ENCODE measurements at regions not wholly inside any gene's neighbourhood (a gene's known extent, or its start where the extent isn't known, plus 50 kb on each side); places are given as distances from the start of the nearest gene placed in this dataset.
"Not testable (repeated sequence)": the region's sequence is repeated elsewhere in the genome, so short reads cannot be mapped to it uniquely, and the experiment has no call there.

GRCh38 chr14:106062502-106063272, 536.3 kb downstream of the TMEM121 start:
- no peak overlapping the region for H3K4me3 ChIP-seq (ENCODE audit: low read length in 2 of 2)
- no peak for DNase-seq
- peaks cover 1% of the 10 kb centered on the region for H3K9me3 ChIP-seq (ENCODE audit: control insufficient read depth, low read length)
- no peaks in the 10 kb centered on the region for H3K27me3 ChIP-seq (ENCODE audit: control insufficient read depth in 1 of 2, insufficient read depth in 2 of 2, low read length in 1 of 2)
- H3K36me3 ChIP-seq (ENCODE audit: control insufficient read depth in 1 of 2, insufficient read depth in 2 of 2, low read length in 1 of 2) = no peaks in the 10 kb centered on the region
- 60 to 66% methylated on average over 4 of the region's 4 CpGs for WGBS, 2 donors
- H3K27ac ChIP-seq (ENCODE audit: low read depth in 1 of 2, low read length in 2 of 2) = no peak overlapping the region
- intact Hi-C loops (cut with DNase I) = no loop called here
- H3K4me1 ChIP-seq (ENCODE audit: control insufficient read depth in 1 of 2, insufficient read depth in 2 of 2, low read length in 2 of 2) = no peaks in the 10 kb centered on the region
- no peak for ATAC-seq (ENCODE audit: low FRiP score)

DNA sequence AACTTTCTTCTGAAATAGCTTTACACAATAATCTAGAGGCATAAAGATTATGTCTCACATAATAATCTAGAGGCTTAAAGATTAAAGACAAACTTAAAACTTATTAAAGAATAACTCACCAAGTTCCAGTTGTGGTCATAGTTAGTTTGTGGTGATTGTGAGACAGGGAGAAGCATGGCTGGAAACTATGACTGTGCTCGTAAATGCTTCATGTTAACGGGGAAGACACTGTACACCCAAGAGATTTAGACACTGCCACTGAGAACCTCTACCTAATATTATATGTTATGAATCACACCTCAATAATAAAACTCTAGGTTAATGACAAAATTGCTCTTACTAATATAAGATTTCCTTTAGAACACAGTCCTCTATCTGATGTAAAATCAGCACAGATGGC, 541.6 kb downstream of the TMEM121 start:
- DNase-seq (no peak), ATAC-seq (ENCODE audit: low FRiP score) (no peak)
- Histone ChIP-seq H3K36me3 (ENCODE audit: control insufficient read depth in 1 of 2, insufficient read depth in 2 of 2, low read length in 1 of 2) (no peaks in the 10 kb centered on the region), H3K27me3 (ENCODE audit: control insufficient read depth in 1 of 2, insufficient read depth in 2 of 2, low read length in 1 of 2) (peaks cover 0 to 2% of the 10 kb centered on the region in 2 donors), H3K4me3 (ENCODE audit: low read length in 2 of 2) (no peak overlapping the region), H3K4me1 (ENCODE audit: control insufficient read depth in 1 of 2, insufficient read depth in 2 of 2, low read length in 2 of 2) (no peaks in the 10 kb centered on the region), H3K9me3 (ENCODE audit: control insufficient read depth, low read length) (peaks cover 1% of the 10 kb centered on the region), H3K27ac (ENCODE audit: low read depth in 1 of 2, low read length in 2 of 2) (no peak overlapping the region)
- intact Hi-C loops (cut with DNase I) = no loop called here
- 49 to 83% methylated on average over 2 of the region's 2 CpGs for whole genome bisulfite sequencing, 2 donors

GRCh38 chr14:106069804-106070625, 543.6 kb downstream of the TMEM121 start:
- H3K4me3 ChIP-seq (ENCODE audit: low read length in 2 of 2) = no peak overlapping the region
- H3K36me3 ChIP-seq (ENCODE audit: control insufficient read depth in 1 of 2, insufficient read depth in 2 of 2, low read length in 1 of 2) = no peaks in the 10 kb centered on the region
- H3K27ac ChIP-seq (ENCODE audit: low read depth in 1 of 2, low read length in 2 of 2) = no peak overlapping the region
- H3K27me3 ChIP-seq (ENCODE audit: control insufficient read depth in 1 of 2, insufficient read depth in 2 of 2, low read length in 1 of 2) = peaks cover 0 to 2% of the 10 kb centered on the region in 2 donors
- ATAC-seq (ENCODE audit: low FRiP score) (no peak), DNase-seq (no peak)
- no peaks in the 10 kb centered on the region for H3K9me3 ChIP-seq (ENCODE audit: control insufficient read depth, low read length)
- intact Hi-C loops (cut with DNase I) = no loop called here
- no peaks in the 10 kb centered on the region for H3K4me1 ChIP-seq (ENCODE audit: control insufficient read depth in 1 of 2, insufficient read depth in 2 of 2, low read length in 2 of 2)
- 51 to 53% methylated on average over 3 of the region's 3 CpGs for WGBS, 2 donors

- Histone ChIP-seq H3K9me3 (ENCODE audit: control insufficient read depth, low read length) (no peaks in the 10 kb centered on the region), H3K36me3 (ENCODE audit: control insufficient read depth in 1 of 2, insufficient read depth in 2 of 2, low read length in 1 of 2) (no peaks in the 10 kb centered on the region), H3K4me1 (ENCODE audit: control insufficient read depth in 1 of 2, insufficient read depth in 2 of 2, low read length in 2 of 2) (no peaks in the 10 kb centered on the region), H3K27ac (ENCODE audit: low read depth in 1 of 2, low read length in 2 of 2) (no peak overlapping the region), H3K27me3 (ENCODE audit: control insufficient read depth in 1 of 2, insufficient read depth in 2 of 2, low read length in 1 of 2) (no peaks in the 10 kb centered on the region), H3K4me3 (ENCODE audit: low read length in 2 of 2) (no peak overlapping the region)
- DNase-seq = no peak
- WGBS, 2 donors = 62% methylated on average over 4 of the region's 4 CpGs; no CpG with 5 or more reads in 1 of the 2 donors
- no peak for ATAC-seq (ENCODE audit: low FRiP score)
- intact Hi-C loops (cut with DNase I) = no loop called here
Observed at GRCh38 chr14:106080922-106081321, 554.5 kb downstream of the TMEM121 start.

DNA sequence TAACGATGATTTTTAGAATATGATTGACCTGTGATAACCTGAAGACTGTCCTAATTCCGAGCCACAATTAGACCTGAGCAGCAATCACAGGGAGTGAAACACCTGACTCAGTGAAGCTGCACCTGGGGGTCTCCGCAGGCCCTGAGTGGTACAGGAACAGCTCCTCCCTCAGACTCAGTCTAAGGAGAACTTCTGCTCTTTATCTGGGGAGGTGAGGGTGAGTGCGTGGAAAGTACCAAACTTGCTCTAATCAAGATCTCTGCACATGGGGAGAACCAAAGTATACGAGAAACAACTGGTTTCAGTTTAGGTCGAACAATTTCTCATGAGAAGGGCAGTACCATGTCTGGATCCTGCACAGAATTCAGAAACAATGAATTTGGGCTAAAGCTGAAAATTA, 555.3 kb downstream of the TMEM121 start:
- intact Hi-C loops (cut with DNase I); H3K4me1 ChIP-seq (ENCODE audit: control insufficient read depth in 1 of 2, insufficient read depth in 2 of 2, low read length in 2 of 2); H3K27me3 ChIP-seq (ENCODE audit: control insufficient read depth in 1 of 2, insufficient read depth in 2 of 2, low read length in 1 of 2); H3K27ac ChIP-seq (ENCODE audit: low read depth in 1 of 2, low read length in 2 of 2); ATAC-seq (ENCODE audit: low FRiP score); DNase-seq; H3K4me3 ChIP-seq (ENCODE audit: low read length in 2 of 2); H3K36me3 ChIP-seq (ENCODE audit: control insufficient read depth in 1 of 2, insufficient read depth in 2 of 2, low read length in 1 of 2); H3K9me3 ChIP-seq (ENCODE audit: control insufficient read depth, low read length): not testable (repeated sequence)
- WGBS, 2 donors = 44 to 53% methylated on average over 3 to 4 of the region's 6 CpGs

- H3K27ac ChIP-seq (ENCODE audit: low read depth in 1 of 2, low read length in 2 of 2) = no peak overlapping the region
- 52% methylated on average over 2 of the region's 2 CpGs; no CpG with 5 or more reads in 1 of the 2 donors for WGBS, 2 donors
- no peaks in the 10 kb centered on the region for H3K27me3 ChIP-seq (ENCODE audit: control insufficient read depth in 1 of 2, insufficient read depth in 2 of 2, low read length in 1 of 2)
- DNase-seq = no peak
- ATAC-seq (ENCODE audit: low FRiP score) = no peak
- H3K36me3 ChIP-seq (ENCODE audit: control insufficient read depth in 1 of 2, insufficient read depth in 2 of 2, low read length in 1 of 2) = no peaks in the 10 kb centered on the region
- no peaks in the 10 kb centered on the region for H3K4me1 ChIP-seq (ENCODE audit: control insufficient read depth in 1 of 2, insufficient read depth in 2 of 2, low read length in 2 of 2)
- intact Hi-C loops (cut with DNase I) = no loop called here
- no peak overlapping the region for H3K4me3 ChIP-seq (ENCODE audit: low read length in 2 of 2)
- no peaks in the 10 kb centered on the region for H3K9me3 ChIP-seq (ENCODE audit: control insufficient read depth, low read length)
Observed at GRCh38 chr14:106083082-106083481, 556.7 kb downstream of the TMEM121 start.

DNA sequence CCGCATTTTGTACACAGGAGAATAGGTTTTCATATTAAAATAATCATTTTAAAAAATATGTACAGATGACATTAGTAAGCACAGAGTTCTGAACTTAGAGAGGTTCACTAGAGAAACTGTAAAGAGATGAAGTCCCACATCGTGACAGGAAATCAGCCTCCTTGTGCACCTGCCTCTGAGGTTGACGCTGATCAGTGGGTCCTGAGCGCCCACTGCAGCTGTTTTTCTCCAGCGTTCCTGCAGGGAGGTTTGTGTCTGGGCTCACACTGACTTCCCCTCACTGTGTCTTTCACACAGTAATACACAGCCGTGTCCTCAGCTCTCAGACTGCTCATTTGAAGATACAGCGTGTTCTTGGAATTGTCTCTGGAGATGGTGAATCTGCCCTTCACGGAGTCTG, 561.5 kb downstream of the TMEM121 start:
- DNase-seq (no peak), ATAC-seq (ENCODE audit: low FRiP score) (no peak)
- Histone ChIP-seq H3K27ac (ENCODE audit: low read depth in 1 of 2, low read length in 2 of 2) (no peak overlapping the region), H3K4me3 (ENCODE audit: low read length in 2 of 2) (no peak overlapping the region), H3K36me3 (ENCODE audit: control insufficient read depth in 1 of 2, insufficient read depth in 2 of 2, low read length in 1 of 2) (no peaks in the 10 kb centered on the region), H3K9me3 (ENCODE audit: control insufficient read depth, low read length) (no peaks in the 10 kb centered on the region), H3K4me1 (ENCODE audit: control insufficient read depth in 1 of 2, insufficient read depth in 2 of 2, low read length in 2 of 2) (no peaks in the 10 kb centered on the region), H3K27me3 (ENCODE audit: control insufficient read depth in 1 of 2, insufficient read depth in 2 of 2, low read length in 1 of 2) (no peaks in the 10 kb centered on the region)
- intact Hi-C loops (cut with DNase I) = no loop called here
- WGBS, 2 donors = 67% methylated on average over 8 of the region's 8 CpGs; no CpG with 5 or more reads in 1 of the 2 donors

DNA sequence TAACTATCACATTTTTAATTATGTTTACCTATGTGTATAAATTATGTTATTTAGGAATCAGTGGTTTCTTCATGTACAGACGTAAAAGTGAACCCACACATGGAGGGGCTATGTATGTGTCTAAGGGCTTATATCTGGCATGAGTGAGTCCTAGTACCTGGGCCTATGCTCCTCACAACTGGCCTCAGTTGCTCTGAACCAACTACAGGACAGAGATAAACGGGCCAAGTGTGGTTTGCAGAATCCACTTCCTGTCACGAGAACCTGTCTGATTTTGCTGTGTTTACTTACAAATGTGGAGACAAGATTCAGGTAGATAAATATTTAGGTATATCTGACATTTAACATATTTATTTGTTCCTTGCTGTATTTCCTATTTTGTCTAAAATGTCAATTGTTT, 562.5 kb downstream of the TMEM121 start:
- DNase-seq; H3K4me1 ChIP-seq (ENCODE audit: control insufficient read depth in 1 of 2, insufficient read depth in 2 of 2, low read length in 2 of 2); intact Hi-C loops (cut with DNase I); ATAC-seq (ENCODE audit: low FRiP score); H3K4me3 ChIP-seq (ENCODE audit: low read length in 2 of 2); H3K27ac ChIP-seq (ENCODE audit: low read depth in 1 of 2, low read length in 2 of 2); H3K36me3 ChIP-seq (ENCODE audit: control insufficient read depth in 1 of 2, insufficient read depth in 2 of 2, low read length in 1 of 2); H3K27me3 ChIP-seq (ENCODE audit: control insufficient read depth in 1 of 2, insufficient read depth in 2 of 2, low read length in 1 of 2); H3K9me3 ChIP-seq (ENCODE audit: control insufficient read depth, low read length): not testable (repeated sequence)
- 57% methylated on average over 3 of the region's 3 CpGs; no CpG with 5 or more reads in 1 of the 2 donors for WGBS, 2 donors
